GM12878 (cell line): ENCODE measurements at regions not wholly inside any gene's neighbourhood (a gene's known extent, or its start where the extent isn't known, plus 50 kb on each side); places are given as distances from the start of the nearest gene placed in this dataset.

Source experiments
- ATAC-seq: fragments of 200-7000 bp; cut with Tn5 transposase; 3 replicates; pipeline ENCODE4 v1.9.1; 2020; ENCODE audit warnings: mild to moderate bottlenecking, moderate library complexity
- BruUV-seq: library from RNA; stranded (reverse); fragments of 400-500 nt; replicated peaks from 2 replicates; lab custom pipeline; 2021; lab: Mats Ljungman, UMichigan
- CTCF ChIA-PET: fragments of 300-600 bp; sonication (Branson Sonifier 250); formaldehyde crosslinking; extraction: SDS; loops from one replicate; lab custom pipeline; 2021; ENCODE audit warnings: inconsistent platforms; lab: Yijun Ruan, JAX
- POLR2A ChIA-PET: fragments of 350-600 bp; formaldehyde crosslinking; extraction: SDS; loops from one replicate; lab custom pipeline; 2021; ENCODE audit warnings: inconsistent platforms; lab: Charles Lee
- RAD21 ChIA-PET: fragments of 300-600 bp; sonication (Branson Sonifier 250); formaldehyde crosslinking; loops from one replicate; lab custom pipeline; 2023; ENCODE audit warnings: antibody characterized with exemption; ENCODE audit not compliant: unreplicated experiment; lab: Charles Lee
- SMC1A ChIA-PET: fragments of 300-600 bp; sonication (Branson Sonifier 250); formaldehyde crosslinking; loops from one replicate; lab custom pipeline; 2023; ENCODE audit not compliant: unreplicated experiment, uncharacterized antibody; lab: Charles Lee
- DNase-seq: peaks from one replicate; pipeline ENCODE4 v3.0.0-alpha.2; 2011; ENCODE audit warnings: low read depth, low spot score
- FAIRE-seq: peaks from 3 replicates; lab custom pipeline; 2011; peaks lifted over from hg19 to GRCh38; lab: Jason Lieb, UNC
- H2AFZ ChIP-seq: 2 replicates; pipeline ENCODE4 v1.6.0; 2011; ENCODE audit warnings: low read depth, low read length, control low read depth; ENCODE audit not compliant: control insufficient read depth
- H3K27ac ChIP-seq: 2 replicates; pipeline ENCODE4 v1.5.1; 2011; ENCODE audit warnings: control low read depth; ENCODE audit not compliant: control insufficient read depth, insufficient read depth
- H3K27me3 ChIP-seq, 2 experiments: replicated peaks in 1 of 2; 2 replicates each; pipeline versions ENCODE4 v1.6.0 to v1.6.1; 2011; ENCODE audit warnings: low read length in 1 of 2; ENCODE audit not compliant: control insufficient read depth in 2 of 2, insufficient read depth in 2 of 2
- H3K36me3 ChIP-seq, 2 experiments: 2 replicates each; pipeline ENCODE4 v1.5.1; 2011; ENCODE audit warnings: low read length in 1 of 2; ENCODE audit not compliant: control insufficient read depth in 2 of 2, insufficient read depth in 2 of 2
- H3K4me1 ChIP-seq: 2 replicates; pipeline ENCODE4 v1.6.1; 2011; ENCODE audit warnings: mild to moderate bottlenecking, low read length, moderate library complexity, mixed read lengths; ENCODE audit not compliant: control insufficient read depth, insufficient read depth
- H3K4me2 ChIP-seq: 2 replicates; pipeline ENCODE4 v1.6.0; 2011; ENCODE audit warnings: control low read depth; ENCODE audit not compliant: control insufficient read depth, insufficient read depth
- H3K4me3 ChIP-seq: fragments of 200-600 bp; sonication (generic); 2 replicates; pipeline ENCODE4 v1.5.1; 2016
- H3K79me2 ChIP-seq: 2 replicates; pipeline ENCODE4 v1.6.0; 2011; ENCODE audit warnings: low read length; ENCODE audit not compliant: control insufficient read depth, insufficient read depth
- H3K9ac ChIP-seq: 2 replicates; pipeline ENCODE4 v1.8.0; 2011; ENCODE audit warnings: low read length, control low read depth, mixed read lengths; ENCODE audit not compliant: control insufficient read depth, insufficient read depth
- H3K9me3 ChIP-seq: replicated peaks from 3 replicates; pipeline ENCODE4 v1.5.1; 2011; ENCODE audit warnings: mild to moderate bottlenecking, low read length; ENCODE audit not compliant: control insufficient read depth, insufficient read depth
- H4K20me1 ChIP-seq: 2 replicates; pipeline ENCODE4 v1.6.0; 2011; ENCODE audit not compliant: control insufficient read depth, insufficient read depth
- DPF2 ChIP-seq: fragments of 450-650 bp; IDR thresholded peaks from 2 replicates; pipeline ENCODE4 v1.6.1; 2017; ENCODE audit warnings: mild to moderate bottlenecking
- MYC ChIP-seq: IDR thresholded peaks from 2 replicates; pipeline ENCODE4 v1.6.1; 2011; ENCODE audit warnings: mild to moderate bottlenecking, low read length, moderate library complexity, inconsistent platforms; ENCODE audit not compliant: insufficient read depth, insufficient replicate concordance, insufficient read length, severe bottlenecking
- NBN ChIP-seq: fragments of 450-650 bp; IDR thresholded peaks from 2 replicates; pipeline ENCODE4 v1.6.1; 2016
- PAX8 ChIP-seq: fragments of 450-650 bp; IDR thresholded peaks from 2 replicates; pipeline ENCODE4 v1.6.1; 2017; ENCODE audit warnings: mild to moderate bottlenecking, moderate library complexity
- RAD21 ChIP-seq: IDR thresholded peaks from 2 replicates; pipeline ENCODE4 v1.6.1; 2011; ENCODE audit warnings: mild to moderate bottlenecking, low read depth, low read length, moderate library complexity; ENCODE audit not compliant: insufficient read depth
- RUNX3 ChIP-seq: IDR thresholded peaks from 2 replicates; pipeline ENCODE4 v1.6.1; 2012; ENCODE audit warnings: low read length, inconsistent platforms
- SMC3 ChIP-seq: IDR thresholded peaks from 2 replicates; pipeline ENCODE4 v1.6.1; 2011; ENCODE audit warnings: low read length, improper control_type of control experiment, borderline replicate concordance
- STAT1 ChIP-seq: fragments of 450-650 bp; conservative IDR thresholded peaks from 2 replicates; pipeline ENCODE4 v1.6.1; 2014; ENCODE audit warnings: antibody characterized with exemption, mild to moderate bottlenecking
- STAT3 ChIP-seq: IDR thresholded peaks from 2 replicates; pipeline ENCODE4 v1.6.1; 2011; ENCODE audit warnings: low read depth, low read length, improper control_type of control experiment
- TCF7 ChIP-seq: IDR thresholded peaks from 2 replicates; pipeline ENCODE4 v1.6.1; 2014; ENCODE audit warnings: antibody characterized with exemption, borderline replicate concordance
- YBX1 ChIP-seq: fragments of 450-650 bp; IDR thresholded peaks from 2 replicates; pipeline ENCODE4 v1.6.1; 2016; ENCODE audit warnings: antibody characterized with exemption
- ZNF384 ChIP-seq: IDR thresholded peaks from 2 replicates; pipeline ENCODE4 v1.6.1; 2012; ENCODE audit warnings: low read depth, mild to moderate bottlenecking, low read length, improper control_type of control experiment, borderline replicate concordance
- WGBS: methylation state at CpG from one replicate; pipeline ENCODE4 v1.1.6; 2016; ENCODE audit warnings: low lambda C conversion rate; ENCODE audit not compliant: insufficient replicate concordance, insufficient coverage; ENCODE audit errors: missing lambda C conversion rate; 5-methylcytosine and 5-hydroxymethylcytosine counted together
- in situ Hi-C: fragments of 300-500 bp; cut with MboI; formaldehyde crosslinking; loops from 9 replicates; pipeline ENCODE4 v1.14.3; 2018; ENCODE audit warnings: mixed read lengths
- intact Hi-C: fragments of 100-400 bp; cut with micrococcal nuclease; formaldehyde crosslinking; loops from one replicate; pipeline ENCODE4 v1.14.2; 2022; ENCODE audit not compliant: unreplicated experiment
- TF ChIP-seq, protein P1 (sequence below): IDR thresholded peaks from 2 replicates; pipeline ENCODE4 v1.6.1; 2012; ENCODE audit warnings: low read depth, low read length, improper control_type of control experiment

DNA sequence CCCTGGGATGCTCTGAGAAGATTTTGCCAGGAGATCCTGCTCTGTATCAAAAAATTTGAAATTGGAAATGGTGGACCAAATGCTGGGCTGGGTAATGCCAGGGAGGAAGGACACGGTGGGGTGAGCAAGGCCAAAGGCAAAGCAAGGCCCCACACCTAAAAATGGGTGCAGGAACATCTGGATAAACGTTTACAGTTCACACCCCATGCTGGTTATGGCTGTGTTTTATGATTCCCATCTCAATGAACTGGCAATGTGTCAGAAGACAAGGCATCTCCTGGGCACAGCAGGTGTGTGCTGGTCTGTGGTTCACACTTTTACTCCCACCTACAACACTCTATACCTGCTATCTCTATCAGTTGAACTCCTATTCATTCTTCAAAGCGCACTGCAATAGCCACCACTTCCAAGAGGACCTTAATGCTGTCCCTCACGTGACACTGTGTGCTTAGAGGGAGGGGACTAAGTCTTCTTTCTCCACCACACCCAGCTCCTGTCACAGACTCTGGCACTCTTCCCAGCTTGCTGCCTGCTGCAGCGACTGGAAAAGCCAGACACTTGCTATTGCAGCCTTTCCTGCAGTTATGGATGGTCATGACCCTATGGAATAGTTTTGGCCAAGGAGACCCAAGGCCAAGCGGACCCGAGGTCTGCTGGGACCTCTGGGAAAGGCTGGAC lies 277.5 kb downstream of the CTTN start:
- in situ Hi-C loops (no loop called here), intact Hi-C loops (no loop called here)
- no peak overlapping the region for H3K4me3 ChIP-seq
- no peak for TF ChIP-seq RUNX3
- no peak for TF ChIP-seq TCF7
- no peak for TF ChIP-seq PAX8
- TF ChIP-seq ZNF384, result no peak
- H2AFZ ChIP-seq, result no peak overlapping the region
- H3K27ac ChIP-seq, result no peak overlapping the region
- WGBS, result under 1% methylated on average over 7 of the region's 7 CpGs
- no peaks in the 10 kb centered on the region for H3K79me2 ChIP-seq
- BruUV-seq, result no TSS peak
- H3K4me1 ChIP-seq, result no peaks in the 10 kb centered on the region
- ATAC-seq (no peak), DNase-seq (no peak), FAIRE-seq (no peak)
- H3K27me3 ChIP-seq, result no peaks in the 10 kb centered on the region; a peak in 3 of 4 replicates
- no peak overlapping the region for H3K4me2 ChIP-seq
- SMC1A ChIA-PET, result no interaction called here
- CTCF ChIA-PET, result no interaction called here
- no peaks in the 10 kb centered on the region for H4K20me1 ChIP-seq
- RAD21 ChIA-PET, result no interaction called here
- POLR2A ChIA-PET, result no interaction called here
- H3K9me3 ChIP-seq, result no peaks in the 10 kb centered on the region
- no peak overlapping the region for H3K9ac ChIP-seq
- no peaks in the 10 kb centered on the region; a peak in 1 of 4 replicates for H3K36me3 ChIP-seq

- Histone ChIP-seq H2AFZ (no peak overlapping the region), H3K4me1 (no peaks in the 10 kb centered on the region), H3K79me2 (no peaks in the 10 kb centered on the region), H3K4me3 (no peak overlapping the region), H4K20me1 (no peaks in the 10 kb centered on the region), H3K4me2 (no peak overlapping the region), H3K9ac (no peak overlapping the region), H3K27ac (no peak overlapping the region), H3K9me3 (no peaks in the 10 kb centered on the region), H3K36me3 (no peaks in the 10 kb centered on the region; a peak in 1 of 4 replicates), H3K27me3 (no peaks in the 10 kb centered on the region; a peak in 3 of 4 replicates)
- FAIRE-seq (no peak), ATAC-seq (no peak), DNase-seq (no peak)
- in situ Hi-C loops (no loop called here), intact Hi-C loops (no loop called here)
- SMC1A ChIA-PET, result no interaction called here
- no TSS peak for BruUV-seq
- CTCF ChIA-PET, result no interaction called here
- RAD21 ChIA-PET, result no interaction called here
- WGBS, result 15% methylated on average over 18 of the region's 19 CpGs
- POLR2A ChIA-PET, result no interaction called here
- TF ChIP-seq DPF2 (no peak), NBN (no peak), RAD21 (no peak), MYC (no peak), YBX1 (no peak), STAT3 (no peak), STAT1 (no peak), SMC3 (no peak)
- TF ChIP-seq, protein P1, sequence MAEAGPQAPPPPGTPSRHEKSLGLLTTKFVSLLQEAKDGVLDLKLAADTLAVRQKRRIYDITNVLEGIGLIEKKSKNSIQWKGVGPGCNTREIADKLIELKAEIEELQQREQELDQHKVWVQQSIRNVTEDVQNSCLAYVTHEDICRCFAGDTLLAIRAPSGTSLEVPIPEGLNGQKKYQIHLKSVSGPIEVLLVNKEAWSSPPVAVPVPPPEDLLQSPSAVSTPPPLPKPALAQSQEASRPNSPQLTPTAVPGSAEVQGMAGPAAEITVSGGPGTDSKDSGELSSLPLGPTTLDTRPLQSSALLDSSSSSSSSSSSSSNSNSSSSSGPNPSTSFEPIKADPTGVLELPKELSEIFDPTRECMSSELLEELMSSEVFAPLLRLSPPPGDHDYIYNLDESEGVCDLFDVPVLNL, result no peak
Observed at GRCh38 chr11:70677232-70677916, 279.0 kb downstream of the CTTN start.
